H1 (cell line): ENCODE measurements at regions not wholly inside any gene's neighbourhood (a gene's known extent, or its start where the extent isn't known, plus 50 kb on each side); places are given as distances from the start of the nearest gene placed in this dataset.

Experiments
- CTCF ChIA-PET: fragments of 300-600 bp; sonication (Branson Sonifier 250); formaldehyde crosslinking; loops from one replicate; lab custom pipeline; 2021; ENCODE audit not compliant: partially characterized antibody; lab: Charles Lee
- POLR2A ChIA-PET: fragments of 300-600 bp; sonication (Branson Sonifier 250); formaldehyde crosslinking; loops from one replicate; lab custom pipeline; 2021; ENCODE audit warnings: inconsistent platforms; ENCODE audit not compliant: partially characterized antibody; lab: Charles Lee
- DNase-seq, 2 experiments: peaks; one replicate each; pipeline versions ENCODE4 v3.0.0 to v3.0.0-alpha.2; 2010 to 2022; ENCODE audit warnings: low spot score in 2 of 2, low read depth in 1 of 2, mixed read lengths in 1 of 2
- FAIRE-seq: peaks from 2 replicates; lab custom pipeline; 2011; peaks lifted over from hg19 to GRCh38; lab: Jason Lieb, UNC
- H2AFZ ChIP-seq: 2 replicates; pipeline ENCODE4 v1.8.1; 2012; ENCODE audit warnings: low read length, inconsistent platforms
- H2AK5ac ChIP-seq: 2 replicates; pipeline ENCODE4 v1.6.1; 2013; ENCODE audit warnings: low read depth, low read length
- H2BK120ac ChIP-seq: replicated peaks from 2 replicates; pipeline ENCODE3; 2013; ENCODE audit warnings: low read depth, low read length, inconsistent platforms
- H2BK12ac ChIP-seq: 2 replicates; pipeline ENCODE4 v1.6.1; 2013; ENCODE audit warnings: low read depth, low read length
- H2BK15ac ChIP-seq: 2 replicates; pipeline ENCODE4 v1.6.1; 2013; ENCODE audit warnings: low read length
- H2BK20ac ChIP-seq: 2 replicates; pipeline ENCODE4 v1.6.1; 2013; ENCODE audit warnings: low read length
- H2BK5ac ChIP-seq: 2 replicates; pipeline ENCODE4 v1.6.1; 2013; ENCODE audit warnings: low read depth, low read length
- H3K14ac ChIP-seq: 2 replicates; pipeline ENCODE4 v1.6.1; 2013; ENCODE audit warnings: inconsistent platforms; ENCODE audit not compliant: insufficient read length
- H3K18ac ChIP-seq: 2 replicates; pipeline ENCODE4 v1.6.1; 2013; ENCODE audit warnings: low read length; ENCODE audit errors: extremely low read depth
- H3K23ac ChIP-seq: 2 replicates; pipeline ENCODE4 v1.6.1; 2013; ENCODE audit warnings: inconsistent platforms; ENCODE audit not compliant: insufficient read length
- H3K23me2 ChIP-seq: 2 replicates; pipeline ENCODE4 v1.6.1; 2013; ENCODE audit warnings: low read depth, low read length
- H3K27ac ChIP-seq: 2 replicates; pipeline ENCODE4 v1.6.1; 2011; ENCODE audit warnings: low read depth, low read length, inconsistent platforms
- H3K27me3 ChIP-seq, 4 experiments: replicated peaks in 1 of 4; 1 replicate in 1 of 4; 2 replicates in 3 of 4; pipeline versions ENCODE4 v1.6.1 to v1.8.1; 2011 to 2013; ENCODE audit warnings: low read length in 3 of 4, mild to moderate bottlenecking in 3 of 4, inconsistent platforms in 2 of 4, mixed read lengths in 2 of 4, moderate library complexity in 1 of 4; ENCODE audit not compliant: control insufficient read depth in 3 of 4, insufficient read depth in 3 of 4; ENCODE audit errors: extremely low read depth in 1 of 4
- H3K36me3 ChIP-seq, 4 experiments: 2 replicates each; pipeline versions ENCODE4 v1.6.1 to v1.8.1; 2011 to 2013; ENCODE audit warnings: mild to moderate bottlenecking in 4 of 4, low read length in 3 of 4, moderate library complexity in 2 of 4, control low read depth in 1 of 4, inconsistent platforms in 1 of 4; ENCODE audit not compliant: insufficient read depth in 4 of 4, control insufficient read depth in 2 of 4
- H3K4ac ChIP-seq: replicated peaks from 2 replicates; pipeline ENCODE3; 2013; ENCODE audit warnings: low read length, low read depth, mixed read lengths, inconsistent platforms; ENCODE audit not compliant: insufficient read length
- H3K4me1 ChIP-seq, 4 experiments: replicated peaks in 1 of 4; 1 replicate in 1 of 4; 2 replicates in 3 of 4; pipeline versions ENCODE4 v1.6.1 to v1.8.1; 2011 to 2013; ENCODE audit warnings: low read length in 3 of 4, inconsistent platforms in 2 of 4, mixed read lengths in 1 of 4; ENCODE audit not compliant: insufficient read depth in 4 of 4, control insufficient read depth in 3 of 4
- H3K4me2 ChIP-seq, 2 experiments: 2 replicates each; pipeline versions ENCODE4 v1.6.1 to v1.8.1; 2011 to 2013; ENCODE audit warnings: low read depth in 2 of 2, low read length in 2 of 2, control low read depth in 1 of 2, inconsistent platforms in 1 of 2, mild to moderate bottlenecking in 1 of 2; ENCODE audit not compliant: insufficient read depth in 1 of 2
- H3K4me3 ChIP-seq, 4 experiments: fragments of 200-600, 300-600 bp in 1 of 4; sonication (generic), shearing (Covaris generic), sonication (Bioruptor Twin) in 1 of 4; 2 replicates each; pipeline versions ENCODE4 v1.5.1 to v1.8.1; 2011 to 2016; ENCODE audit warnings: low read length in 4 of 4, low read depth in 3 of 4, control low read depth in 2 of 4, inconsistent platforms in 2 of 4, mild to moderate bottlenecking in 2 of 4, mixed read lengths in 1 of 4, moderate library complexity in 1 of 4; ENCODE audit not compliant: insufficient read depth in 2 of 4; ENCODE audit errors: extremely low read depth in 1 of 4
- H3K56ac ChIP-seq: replicated peaks from 2 replicates; pipeline ENCODE3; 2013; ENCODE audit warnings: low read depth, mild to moderate bottlenecking, mixed read lengths, low read length, inconsistent platforms; ENCODE audit not compliant: insufficient read length
- H3K79me1 ChIP-seq: 2 replicates; pipeline ENCODE4 v1.6.1; 2013; ENCODE audit warnings: low read depth, low read length, control low read depth
- H3K79me2 ChIP-seq, 2 experiments: 2 replicates each; pipeline versions ENCODE4 v1.6.1 to v1.8.1; 2012 to 2013; ENCODE audit warnings: low read length in 2 of 2, mild to moderate bottlenecking in 2 of 2, inconsistent platforms in 1 of 2; ENCODE audit not compliant: insufficient read depth in 2 of 2, control insufficient read depth in 1 of 2
- H3K9ac ChIP-seq, 4 experiments: replicated peaks in 1 of 4; 1 replicate in 1 of 4; 2 replicates in 3 of 4; pipeline versions ENCODE4 v1.6.1 to v1.8.1; 2011 to 2013; ENCODE audit warnings: low read depth in 3 of 4, low read length in 3 of 4, control low read depth in 2 of 4, mild to moderate bottlenecking in 2 of 4, moderate library complexity in 2 of 4, inconsistent platforms in 1 of 4; ENCODE audit errors: extremely low read depth in 1 of 4
- H3K9me3 ChIP-seq, 2 experiments: 2 replicates each; pipeline versions ENCODE4 v1.6.1 to v1.8.1; 2012 to 2013; ENCODE audit warnings: mild to moderate bottlenecking in 2 of 2, moderate library complexity in 2 of 2, control low read depth in 1 of 2, inconsistent platforms in 1 of 2, low read depth in 1 of 2, low read length in 1 of 2, mixed read lengths in 1 of 2; ENCODE audit not compliant: insufficient read depth in 2 of 2
- H4K20me1 ChIP-seq, 2 experiments: replicated peaks in 1 of 2; 2 replicates each; pipeline versions ENCODE3 to v1.8.1; 2011 to 2013; ENCODE audit warnings: inconsistent platforms in 2 of 2, low read length in 2 of 2, mild to moderate bottlenecking in 1 of 2; ENCODE audit not compliant: insufficient read depth in 2 of 2, control insufficient read depth in 1 of 2
- H4K5ac ChIP-seq: 2 replicates; pipeline ENCODE4 v1.6.1; 2013; ENCODE audit warnings: low read length, low read depth, mixed read lengths, inconsistent platforms; ENCODE audit not compliant: insufficient read length
- H4K8ac ChIP-seq: 2 replicates; pipeline ENCODE4 v1.8.0; 2013; ENCODE audit warnings: mild to moderate bottlenecking, moderate library complexity, low read length, inconsistent platforms; ENCODE audit not compliant: insufficient read depth; ENCODE audit errors: extremely low read depth
- H4K91ac ChIP-seq: replicated peaks from 2 replicates; pipeline ENCODE3; 2013; ENCODE audit warnings: low read length, mixed read lengths, inconsistent platforms; ENCODE audit not compliant: insufficient read length
- ATF3 ChIP-seq: IDR thresholded peaks from 2 replicates; pipeline ENCODE4 v1.6.1; 2011; ENCODE audit warnings: low read depth, mild to moderate bottlenecking, low read length; ENCODE audit not compliant: insufficient read depth
- CBX8 ChIP-seq: fragments of 300-800, 300-1000 bp; sonication (generic); IDR thresholded peaks from 2 replicates; pipeline ENCODE4 v1.7.1; 2016; ENCODE audit warnings: low read depth, low read length, borderline replicate concordance
- CEBPB ChIP-seq: IDR thresholded peaks from 2 replicates; pipeline ENCODE4 v1.6.1; 2012; ENCODE audit warnings: low read depth, low read length
- CHD2 ChIP-seq: IDR thresholded peaks from 2 replicates; pipeline ENCODE4 v1.6.1; 2012; ENCODE audit warnings: low read length, improper control_type of control experiment
- CTBP2 ChIP-seq: IDR thresholded peaks from 2 replicates; pipeline ENCODE4 v1.7.0; 2011; ENCODE audit warnings: borderline replicate concordance, mild to moderate bottlenecking, moderate library complexity, mixed read lengths, low read length; ENCODE audit not compliant: insufficient read depth, insufficient read length
- EP300 ChIP-seq, 2 experiments: IDR thresholded peaks; 1 replicate in 1 of 2; 2 replicates in 1 of 2; pipeline ENCODE4 v1.6.1; 2011 to 2012; ENCODE audit warnings: low read depth in 2 of 2, low read length in 2 of 2, mild to moderate bottlenecking in 2 of 2, borderline replicate concordance in 1 of 2, inconsistent platforms in 1 of 2, moderate library complexity in 1 of 2
- HDAC2 ChIP-seq, 2 experiments: fragments of 300-600 bp in 1 of 2; sonication (generic) in 1 of 2; IDR thresholded peaks; 2 replicates each; pipeline ENCODE4 v1.6.1; 2011 to 2012; ENCODE audit warnings: low read depth in 2 of 2, low read length in 2 of 2, mild to moderate bottlenecking in 2 of 2, moderate library complexity in 2 of 2, borderline replicate concordance in 1 of 2, inconsistent platforms in 1 of 2
- MAX ChIP-seq: IDR thresholded peaks from 2 replicates; pipeline ENCODE4 v1.6.1; 2012; ENCODE audit warnings: inconsistent platforms
- PHF8 ChIP-seq: fragments of 200-600 bp; sonication (generic); conservative IDR thresholded peaks from 2 replicates; pipeline ENCODE4 v1.7.1; 2012; ENCODE audit warnings: low read depth, mild to moderate bottlenecking, inconsistent platforms, low read length, moderate library complexity
- SRF ChIP-seq: IDR thresholded peaks from 2 replicates; pipeline ENCODE4 v1.6.1; 2011; ENCODE audit warnings: mild to moderate bottlenecking, low read depth, low read length, moderate library complexity
- TEAD4 ChIP-seq: IDR thresholded peaks from 2 replicates; pipeline ENCODE4 v1.6.1; 2012; ENCODE audit warnings: low read depth, low read length, inconsistent platforms, mixed read lengths
- USF2 ChIP-seq: IDR thresholded peaks from 2 replicates; pipeline ENCODE4 v1.6.1; 2011; ENCODE audit warnings: low read length, improper control_type of control experiment
- WGBS, 2 experiments: shearing (Covaris generic) in 1 of 2; methylation state at CpG; one replicate each; pipeline versions ENCODE4 v1.1.6 to v1.1.7; 2013 to 2015; ENCODE audit warnings: low lambda C conversion rate in 2 of 2, mixed read lengths in 2 of 2, inconsistent platforms in 1 of 2, low coverage in 1 of 2, missing lambda C conversion rate in 1 of 2; ENCODE audit not compliant: insufficient replicate concordance in 2 of 2, insufficient coverage in 1 of 2, insufficient read length in 1 of 2; ENCODE audit errors: extremely low coverage in 1 of 2, missing lambda C conversion rate in 1 of 2; 5-methylcytosine and 5-hydroxymethylcytosine counted together

- Histone ChIP-seq H2BK120ac (no peak overlapping the region), H2BK5ac (no peak overlapping the region), H3K18ac (no peak overlapping the region), H3K27me3 (peaks cover 0 to 3% (median 1%) of the 10 kb centered on the region in 4 experiments; a peak in 2 of 7 replicates), H4K91ac (no peak overlapping the region), H3K23me2 (no peaks in the 10 kb centered on the region), H3K4me3 (no peak overlapping the region), H3K27ac (no peak overlapping the region), H4K5ac (no peak overlapping the region), H2BK15ac (no peak overlapping the region), H4K8ac (no peak overlapping the region), H4K20me1 (no peaks in the 10 kb centered on the region), H2AK5ac (no peak overlapping the region), H2BK20ac (no peak overlapping the region), H3K79me1 (no peaks in the 10 kb centered on the region)
- no peak for DNase-seq
- WGBS, 2 experiments: 96% methylated on average over 4 of the region's 4 CpGs; no CpG with 5 or more reads in 1 of the 2 experiments
- no peak for FAIRE-seq
- CTCF ChIA-PET: no interaction called here
- TF ChIP-seq CEBPB: no peak
- TF ChIP-seq CTBP2: no peak
- no peak for TF ChIP-seq SRF
- no peak for TF ChIP-seq TEAD4
- TF ChIP-seq HDAC2 (IDR thresholded peaks at IDR 0.05; ENCODE audit: borderline replicate concordance in 1 of 2, low read depth in 2 of 2, low read length in 2 of 2): no peak
- no peak for TF ChIP-seq USF2
- no peak for TF ChIP-seq EP300 (IDR thresholded peaks at IDR 0.05; ENCODE audit: borderline replicate concordance in 1 of 2, low read depth in 2 of 2, low read length in 2 of 2)
- no peak for TF ChIP-seq PHF8
- no peak for TF ChIP-seq CHD2
- TF ChIP-seq CBX8: no peak
- TF ChIP-seq ATF3: no peak
- TF ChIP-seq MAX: no peak
- TF ChIP-seq, all 59 proteins: peak for 0
- no peaks in the 10 kb centered on the region for H3K36me3 ChIP-seq
- H3K9ac ChIP-seq: no peak overlapping the region
- H3K56ac ChIP-seq: no peak overlapping the region
- no peaks in the 10 kb centered on the region for H3K4me1 ChIP-seq
- no peak overlapping the region for H3K23ac ChIP-seq
- no peaks in the 10 kb centered on the region for H3K9me3 ChIP-seq
- no peak overlapping the region for H3K4me2 ChIP-seq
- H2BK12ac ChIP-seq: no peak overlapping the region
- no peak overlapping the region for H2AFZ ChIP-seq
- no peak overlapping the region for H3K14ac ChIP-seq
- no peaks in the 10 kb centered on the region for H3K79me2 ChIP-seq
- POLR2A ChIA-PET: no interaction called here
- no peak overlapping the region for H3K4ac ChIP-seq
These were observed 78.5 kb upstream of the TAB3 start for GRCh38 chrX:30967516-30967915.
